Psoas muscle (tissue), 7 donors: ENCODE measurements at regions not wholly inside any gene's neighbourhood (a gene's known extent, or its start where the extent isn't known, plus 50 kb on each side); places are given as distances from the start of the nearest gene placed in this dataset.

Experiments
- ATAC-seq, 4 donors: fragments of 200-7000 bp; cut with Tn5 transposase; one replicate each; pipeline ENCODE4 v1.9.1; 2020; ENCODE audit warnings: moderate library complexity in 3 of 4, mild to moderate bottlenecking in 2 of 4
- DNase-seq, 2 donors: peaks; one replicate each; pipeline ENCODE4 v3.0.0-alpha.2; 2020
- H3K27ac ChIP-seq: fragments of 200-600 bp; one replicate; pipeline ENCODE4 v1.8.0; 2022
- H3K27me3 ChIP-seq, 3 donors: fragments of 200-600 bp in 1 of 3; one replicate each; pipeline versions ENCODE4 v1.6.1 to v1.8.0; 2013 to 2022; ENCODE audit warnings: low read length in 2 of 3, mild to moderate bottlenecking in 2 of 3, moderate library complexity in 1 of 3; ENCODE audit not compliant: insufficient read depth in 3 of 3
- H3K36me3 ChIP-seq, 2 donors: fragments of 200-600 bp in 1 of 2; one replicate each; pipeline versions ENCODE4 v1.6.1 to v1.8.0; 2013 to 2022; ENCODE audit warnings: low read depth in 1 of 2, mild to moderate bottlenecking in 1 of 2, moderate library complexity in 1 of 2; ENCODE audit not compliant: insufficient read depth in 1 of 2
- H3K4me1 ChIP-seq: fragments of 200-600 bp; one replicate; pipeline ENCODE4 v1.8.0; 2022
- H3K4me3 ChIP-seq: fragments of 200-600 bp; one replicate; pipeline ENCODE4 v1.8.0; 2022; ENCODE audit warnings: mild to moderate bottlenecking
- H3K9me3 ChIP-seq: fragments of 200-600 bp; one replicate; pipeline ENCODE4 v1.8.0; 2022
- WGBS, 3 donors: extraction: QIAGEN DNeasy Blood & Tissue Kit; methylation state at CpG; one replicate each; pipeline versions ENCODE4 v1.1.6 to v1.1.7; 2013; 5-methylcytosine and 5-hydroxymethylcytosine counted together
- intact Hi-C, 2 donors: fragments of 100-400 bp; cut with DNase I; formaldehyde crosslinking; loops; one replicate each; pipeline versions ENCODE4 v1.11.0 to v1.14.2; 2022
- TF ChIP-seq, protein P1 (sequence below): fragments of 200-600 bp; IDR thresholded peaks from one replicate; pipeline ENCODE4 v1.8.0; 2022; ENCODE audit warnings: antibody characterized with exemption
- donor health status: healthy with polysubstance abuse.
- donor health status: DM: no; HTN: no; CAD: no; lungs with moderate emphysema.
- donor health status: Bipolar disorder and iron deficiency.
- donor health status: healthy.
- donor health status: DM: yes; HTN: yes; CAD: no.
- donor health status: DM: no; HTN: no; CAD: no.
- donor health status: DM: yes; HTN: yes; CAD: no.

DNA sequence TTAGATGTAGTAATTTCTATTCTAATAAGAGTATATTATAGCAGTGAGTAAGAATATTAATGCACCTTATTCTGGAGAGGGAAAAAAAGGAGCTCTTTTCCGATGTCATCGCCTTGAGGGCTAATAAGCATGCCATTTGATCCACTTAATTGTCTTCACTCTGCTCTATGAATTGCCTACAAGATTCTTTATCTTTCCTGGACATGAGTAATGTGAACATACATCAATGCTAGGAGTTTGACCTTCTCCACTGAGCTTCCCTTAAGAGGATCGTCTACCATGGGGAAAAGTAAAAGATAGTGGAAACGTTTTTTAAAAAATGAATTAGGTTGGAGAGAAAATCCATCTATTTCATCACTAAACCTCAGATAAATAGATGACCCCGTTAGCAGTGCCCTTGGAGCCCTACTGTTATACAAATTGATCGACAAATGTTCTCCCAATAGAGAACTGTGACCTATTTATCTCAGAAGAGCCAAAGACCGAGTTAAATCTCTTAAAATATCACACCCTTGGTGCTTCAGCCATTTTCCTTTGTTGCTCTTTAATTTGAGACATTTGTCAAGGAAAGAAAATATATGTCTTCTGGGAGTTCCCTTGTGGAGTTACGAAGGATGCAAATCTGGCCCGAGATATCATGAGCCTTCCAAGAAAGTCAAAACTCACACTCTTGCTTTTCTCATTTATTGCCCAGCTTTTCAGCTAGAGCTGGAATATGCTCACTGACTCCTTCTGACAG lies 898.5 kb downstream of the KCNJ2 start:
- H3K4me3 ChIP-seq, result no peak overlapping the region
- H3K9me3 ChIP-seq, result no peaks in the 10 kb centered on the region
- no peaks in the 10 kb centered on the region for H3K4me1 ChIP-seq
- ATAC-seq, result no peak
- no peaks in the 10 kb centered on the region for H3K27me3 ChIP-seq
- no peaks in the 10 kb centered on the region for H3K36me3 ChIP-seq
- H3K27ac ChIP-seq, result no peak overlapping the region
- intact Hi-C loops, result no loop called here
- TF ChIP-seq, protein P1, sequence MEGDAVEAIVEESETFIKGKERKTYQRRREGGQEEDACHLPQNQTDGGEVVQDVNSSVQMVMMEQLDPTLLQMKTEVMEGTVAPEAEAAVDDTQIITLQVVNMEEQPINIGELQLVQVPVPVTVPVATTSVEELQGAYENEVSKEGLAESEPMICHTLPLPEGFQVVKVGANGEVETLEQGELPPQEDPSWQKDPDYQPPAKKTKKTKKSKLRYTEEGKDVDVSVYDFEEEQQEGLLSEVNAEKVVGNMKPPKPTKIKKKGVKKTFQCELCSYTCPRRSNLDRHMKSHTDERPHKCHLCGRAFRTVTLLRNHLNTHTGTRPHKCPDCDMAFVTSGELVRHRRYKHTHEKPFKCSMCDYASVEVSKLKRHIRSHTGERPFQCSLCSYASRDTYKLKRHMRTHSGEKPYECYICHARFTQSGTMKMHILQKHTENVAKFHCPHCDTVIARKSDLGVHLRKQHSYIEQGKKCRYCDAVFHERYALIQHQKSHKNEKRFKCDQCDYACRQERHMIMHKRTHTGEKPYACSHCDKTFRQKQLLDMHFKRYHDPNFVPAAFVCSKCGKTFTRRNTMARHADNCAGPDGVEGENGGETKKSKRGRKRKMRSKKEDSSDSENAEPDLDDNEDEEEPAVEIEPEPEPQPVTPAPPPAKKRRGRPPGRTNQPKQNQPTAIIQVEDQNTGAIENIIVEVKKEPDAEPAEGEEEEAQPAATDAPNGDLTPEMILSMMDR, result no peak
- 63 to 66% (median 63%) methylated on average over 9 of the region's 9 CpGs for whole genome bisulfite sequencing, 3 donors
- no peak for DNase-seq

DNA sequence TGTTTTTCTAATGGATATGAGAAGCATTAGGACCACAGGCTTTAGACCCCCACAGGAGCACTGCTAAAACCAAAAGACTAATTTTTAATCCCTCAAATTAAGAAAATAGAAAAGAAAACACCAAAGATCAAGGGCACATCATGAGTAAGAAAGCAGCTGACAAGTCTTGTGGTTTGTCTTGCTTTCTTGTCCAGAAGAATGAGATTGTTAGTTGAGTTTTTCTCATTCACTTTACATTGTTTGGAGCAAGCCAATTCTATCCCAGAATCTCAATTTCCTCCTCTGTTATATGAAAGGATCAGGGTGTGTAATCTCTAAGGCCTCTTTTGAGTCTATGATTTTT lies 899.0 kb downstream of the KCNJ2 start:
- H3K4me1 ChIP-seq, result no peaks in the 10 kb centered on the region
- H3K9me3 ChIP-seq, result no peaks in the 10 kb centered on the region
- intact Hi-C loops, result no loop called here
- H3K27ac ChIP-seq, result no peak overlapping the region
- DNase-seq (no peak), ATAC-seq (no peak)
- TF ChIP-seq, protein P1, result no peak
- no peak overlapping the region for H3K4me3 ChIP-seq
- no peaks in the 10 kb centered on the region for H3K36me3 ChIP-seq
- no peaks in the 10 kb centered on the region for H3K27me3 ChIP-seq

DNA sequence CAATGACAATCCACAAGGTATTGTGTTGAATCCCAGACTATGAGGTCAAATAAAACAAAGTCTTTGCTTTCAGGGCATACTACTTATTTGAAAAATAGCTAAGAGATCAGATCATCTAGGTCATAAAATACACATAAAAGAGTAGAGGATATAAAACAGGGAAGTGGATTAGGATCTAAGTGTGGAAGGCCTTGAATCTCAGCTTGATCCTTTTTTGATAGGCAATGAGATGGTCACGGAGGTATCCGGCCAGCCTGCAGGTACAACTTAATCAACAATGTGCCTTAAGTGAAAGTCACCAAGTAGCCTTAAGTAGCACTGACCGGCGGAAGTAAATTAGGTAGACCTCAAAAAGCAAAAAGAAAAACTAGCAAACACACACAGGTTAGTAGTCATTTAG lies 901.7 kb downstream of the KCNJ2 start:
- intact Hi-C loops, result no loop called here
- no peaks in the 10 kb centered on the region for H3K4me1 ChIP-seq
- no peaks in the 10 kb centered on the region for H3K9me3 ChIP-seq
- no peak for DNase-seq
- TF ChIP-seq, protein P1, result no peak
- no peaks in the 10 kb centered on the region for H3K36me3 ChIP-seq
- H3K27ac ChIP-seq, result no peak overlapping the region
- H3K4me3 ChIP-seq, result no peak overlapping the region
- WGBS, 3 donors, result 94 to 97% (median 95%) methylated on average over 4 of the region's 4 CpGs
- ATAC-seq, result no peak
- no peaks in the 10 kb centered on the region for H3K27me3 ChIP-seq

DNA sequence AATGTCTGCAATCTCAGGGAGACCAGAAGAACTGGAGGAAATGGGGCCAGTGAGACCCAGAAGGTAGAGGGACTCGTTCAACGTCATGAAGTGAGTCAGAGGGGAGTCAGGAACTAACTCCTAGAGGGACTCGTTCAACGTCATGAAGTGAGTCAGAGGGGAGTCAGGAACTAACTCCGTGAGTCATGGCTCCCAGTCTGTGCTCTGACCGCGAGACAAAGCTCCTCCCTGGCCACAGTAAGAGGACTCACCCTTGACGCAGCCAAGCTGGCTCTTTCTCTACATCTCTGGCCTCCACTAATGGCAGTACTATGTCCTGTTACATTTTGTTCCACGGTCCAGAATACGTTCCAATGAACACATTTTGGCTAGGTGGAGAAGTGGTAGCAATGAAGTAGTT lies 902.5 kb downstream of the KCNJ2 start:
- H3K27me3 ChIP-seq, result no peaks in the 10 kb centered on the region
- H3K36me3 ChIP-seq, result no peaks in the 10 kb centered on the region
- no peaks in the 10 kb centered on the region for H3K9me3 ChIP-seq
- H3K4me3 ChIP-seq, result no peak overlapping the region
- TF ChIP-seq, protein P1, result no peak
- no peaks in the 10 kb centered on the region for H3K4me1 ChIP-seq
- no peak overlapping the region for H3K27ac ChIP-seq
- DNase-seq (no peak), ATAC-seq (peak in 1 of 4 donors; percentile 68)
- intact Hi-C loops, result no loop called here
- WGBS, 3 donors, result 81 to 86% (median 82%) methylated on average over 10 of the region's 10 CpGs

DNA sequence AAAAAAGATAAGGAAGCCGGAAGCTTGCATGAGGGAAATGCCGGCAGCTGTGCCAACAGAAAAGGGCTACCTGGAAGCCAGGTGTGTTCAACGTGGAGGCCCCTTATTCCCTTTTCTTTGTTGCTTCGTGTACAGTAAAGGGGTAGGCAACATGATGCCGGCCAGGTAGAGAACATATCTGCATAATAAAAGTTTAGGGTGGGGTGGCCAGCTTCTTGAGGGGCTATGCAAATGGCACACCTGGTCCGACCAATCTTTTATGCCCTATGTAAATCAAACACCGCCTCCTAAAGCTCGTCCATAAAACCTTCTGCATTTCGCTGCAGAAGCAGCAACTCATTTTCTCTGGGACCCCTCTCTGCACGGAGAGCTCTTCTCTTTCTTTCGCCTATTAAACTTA lies 911.6 kb downstream of the KCNJ2 start:
- Histone ChIP-seq H3K27me3 (peaks cover 0 to 1% (median 0%) of the 10 kb centered on the region in 3 donors), H3K4me3 (no peak overlapping the region), H3K4me1 (no peaks in the 10 kb centered on the region), H3K27ac (no peak overlapping the region), H3K36me3 (no peaks in the 10 kb centered on the region), H3K9me3 (no peaks in the 10 kb centered on the region)
- DNase-seq (no peak), ATAC-seq (no peak)
- intact Hi-C loops, result no loop called here
- TF ChIP-seq, protein P1, result no peak
- WGBS, 3 donors, result 82 to 85% (median 85%) methylated on average over 11 of the region's 11 CpGs
